Stomach (tissue), 4 donors: ENCODE measurements at regions not wholly inside any gene's neighbourhood (a gene's known extent, or its start where the extent isn't known, plus 50 kb on each side); places are given as distances from the start of the nearest gene placed in this dataset.

ENCODE experiments used
- POLR2A ChIP-seq, 4 donors: fragments of 450-650 bp; IDR thresholded peaks; one replicate each; pipeline ENCODE4 v1.6.1; 2016; ENCODE audit warnings: antibody characterized with exemption in 4 of 4, control low read depth in 2 of 4, mild to moderate bottlenecking in 1 of 4, moderate library complexity in 1 of 4
- POLR2AphosphoS5 ChIP-seq, 3 donors: sonication (generic); formaldehyde crosslinking; IDR thresholded peaks; one replicate each; pipeline ENCODE4 v1.6.1; 2016; ENCODE audit warnings: antibody characterized with exemption in 3 of 3
- TF ChIP-seq, protein P1 (sequence below), 7 experiments: fragments of 450-650 bp in 4 of 7; fragments of 200-600 bp in 3 of 7; sonication (generic) in 3 of 7; IDR thresholded peaks; one replicate each; pipeline ENCODE4 v1.5.1; 2016 to 2019; ENCODE audit warnings: antibody characterized with exemption in 7 of 7, control low read depth in 2 of 7, mild to moderate bottlenecking in 1 of 7

DNA sequence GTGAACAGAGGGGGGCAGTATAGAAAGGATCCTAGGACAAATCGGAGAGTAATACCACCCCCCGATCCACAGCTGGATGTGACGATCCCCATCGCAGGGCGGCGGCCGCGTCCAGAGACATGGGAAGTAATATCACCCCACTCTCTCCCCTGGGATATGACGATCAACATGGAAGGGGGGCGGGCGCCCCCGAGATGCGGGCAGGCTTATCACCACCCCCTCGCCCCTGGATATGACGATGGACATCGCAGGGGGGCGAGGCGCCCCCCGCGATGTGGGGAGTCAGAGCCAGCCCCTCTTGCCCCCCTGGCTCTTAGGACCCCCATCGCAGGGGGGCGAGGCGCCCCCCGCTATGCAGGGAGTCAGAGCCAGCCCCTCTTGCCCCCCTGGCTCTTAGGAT lies 120.4 kb upstream of the OSBPL11 start:
- TF ChIP-seq POLR2AphosphoS5 (IDR thresholded peaks at IDR 0.05) (no peak), POLR2A (IDR thresholded peaks at IDR 0.05) (no peak)
- TF ChIP-seq, protein P1, sequence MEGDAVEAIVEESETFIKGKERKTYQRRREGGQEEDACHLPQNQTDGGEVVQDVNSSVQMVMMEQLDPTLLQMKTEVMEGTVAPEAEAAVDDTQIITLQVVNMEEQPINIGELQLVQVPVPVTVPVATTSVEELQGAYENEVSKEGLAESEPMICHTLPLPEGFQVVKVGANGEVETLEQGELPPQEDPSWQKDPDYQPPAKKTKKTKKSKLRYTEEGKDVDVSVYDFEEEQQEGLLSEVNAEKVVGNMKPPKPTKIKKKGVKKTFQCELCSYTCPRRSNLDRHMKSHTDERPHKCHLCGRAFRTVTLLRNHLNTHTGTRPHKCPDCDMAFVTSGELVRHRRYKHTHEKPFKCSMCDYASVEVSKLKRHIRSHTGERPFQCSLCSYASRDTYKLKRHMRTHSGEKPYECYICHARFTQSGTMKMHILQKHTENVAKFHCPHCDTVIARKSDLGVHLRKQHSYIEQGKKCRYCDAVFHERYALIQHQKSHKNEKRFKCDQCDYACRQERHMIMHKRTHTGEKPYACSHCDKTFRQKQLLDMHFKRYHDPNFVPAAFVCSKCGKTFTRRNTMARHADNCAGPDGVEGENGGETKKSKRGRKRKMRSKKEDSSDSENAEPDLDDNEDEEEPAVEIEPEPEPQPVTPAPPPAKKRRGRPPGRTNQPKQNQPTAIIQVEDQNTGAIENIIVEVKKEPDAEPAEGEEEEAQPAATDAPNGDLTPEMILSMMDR (IDR thresholded peaks at IDR 0.05), result no peak
